Left ventricle myocardium inferior (tissue), 1 donor: ENCODE measurements at regions not wholly inside any gene's neighbourhood (a gene's known extent, or its start where the extent isn't known, plus 50 kb on each side); places are given as distances from the start of the nearest gene placed in this dataset.

Experiments used
- DNase-seq: peaks from one replicate; pipeline ENCODE4 v3.0.0-alpha.2; 2020
- H3K27ac ChIP-seq: fragments of 200-600 bp; replicated peaks from 2 replicates; pipeline ENCODE4 v1.8.0; 2021
- H3K27me3 ChIP-seq: fragments of 200-600 bp; 2 replicates; pipeline ENCODE4 v1.8.0; 2021; ENCODE audit warnings: low read depth
- H3K36me3 ChIP-seq: fragments of 200-600 bp; 2 replicates; pipeline ENCODE4 v1.8.0; 2021
- H3K4me1 ChIP-seq: fragments of 200-600 bp; 2 replicates; pipeline ENCODE4 v1.8.0; 2021
- H3K4me3 ChIP-seq: fragments of 200-600 bp; 2 replicates; pipeline ENCODE4 v1.8.0; 2021; ENCODE audit warnings: mild to moderate bottlenecking, moderate library complexity
- H3K9me3 ChIP-seq: fragments of 200-600 bp; replicated peaks from 2 replicates; pipeline ENCODE4 v1.8.0; 2021
- CTCF ChIP-seq: fragments of 200-600 bp; IDR thresholded peaks from 2 replicates; pipeline ENCODE4 v1.8.0; 2021; ENCODE audit warnings: antibody characterized with exemption, mild to moderate bottlenecking, borderline replicate concordance
- intact Hi-C: fragments of 100-400 bp; cut with micrococcal nuclease; formaldehyde crosslinking; loops from one replicate; pipeline ENCODE4 v1.11.0; 2022
- donor health status: DM: no; HTN: yes; CAD: no; lungs with severe emphysema.

DNA sequence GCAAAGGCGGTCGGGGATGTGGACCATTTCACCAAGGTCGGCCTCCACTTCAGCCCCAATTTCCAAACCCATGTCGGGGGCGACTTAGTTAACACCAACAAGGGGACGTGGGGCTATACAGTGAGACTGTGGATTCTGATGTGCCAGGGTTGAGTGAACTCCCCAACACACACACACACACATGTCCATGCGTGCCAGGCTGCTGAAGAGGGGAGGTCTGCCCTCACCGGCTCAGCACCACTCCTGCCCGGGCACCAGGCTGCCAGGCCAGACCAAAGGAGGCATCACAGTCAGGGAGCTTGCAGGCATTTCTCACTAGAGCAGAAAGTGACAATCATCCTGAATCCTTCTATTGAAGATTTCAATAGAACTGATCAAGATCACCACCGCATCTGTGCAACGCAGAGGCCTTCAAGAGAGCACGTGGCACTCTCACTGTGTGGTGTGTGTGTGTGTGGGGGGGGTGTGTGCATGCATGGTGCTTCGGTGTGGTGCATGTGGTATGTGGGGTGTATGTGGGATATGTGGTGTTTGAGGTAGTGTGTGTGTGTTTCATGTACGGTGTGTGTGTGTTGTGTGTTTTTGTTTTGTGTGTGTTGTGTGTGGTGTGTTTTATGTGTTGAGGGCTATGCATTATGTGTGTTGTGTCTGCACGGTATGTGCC, 403.5 kb upstream of the RNF32 start:
- no peak for TF ChIP-seq CTCF
- Histone ChIP-seq H3K27ac (no peak overlapping the region), H3K4me1 (no peaks in the 10 kb centered on the region), H3K4me3 (no peak overlapping the region), H3K9me3 (peaks cover 4% of the 10 kb centered on the region), H3K36me3 (no peaks in the 10 kb centered on the region), H3K27me3 (no peaks in the 10 kb centered on the region)
- intact Hi-C loops, result no loop called here
- DNase-seq, result no peak

GRCh38 chr7:156236181-156236889, 404.2 kb upstream of the RNF32 start:
- TF ChIP-seq CTCF, result no peak

DNA sequence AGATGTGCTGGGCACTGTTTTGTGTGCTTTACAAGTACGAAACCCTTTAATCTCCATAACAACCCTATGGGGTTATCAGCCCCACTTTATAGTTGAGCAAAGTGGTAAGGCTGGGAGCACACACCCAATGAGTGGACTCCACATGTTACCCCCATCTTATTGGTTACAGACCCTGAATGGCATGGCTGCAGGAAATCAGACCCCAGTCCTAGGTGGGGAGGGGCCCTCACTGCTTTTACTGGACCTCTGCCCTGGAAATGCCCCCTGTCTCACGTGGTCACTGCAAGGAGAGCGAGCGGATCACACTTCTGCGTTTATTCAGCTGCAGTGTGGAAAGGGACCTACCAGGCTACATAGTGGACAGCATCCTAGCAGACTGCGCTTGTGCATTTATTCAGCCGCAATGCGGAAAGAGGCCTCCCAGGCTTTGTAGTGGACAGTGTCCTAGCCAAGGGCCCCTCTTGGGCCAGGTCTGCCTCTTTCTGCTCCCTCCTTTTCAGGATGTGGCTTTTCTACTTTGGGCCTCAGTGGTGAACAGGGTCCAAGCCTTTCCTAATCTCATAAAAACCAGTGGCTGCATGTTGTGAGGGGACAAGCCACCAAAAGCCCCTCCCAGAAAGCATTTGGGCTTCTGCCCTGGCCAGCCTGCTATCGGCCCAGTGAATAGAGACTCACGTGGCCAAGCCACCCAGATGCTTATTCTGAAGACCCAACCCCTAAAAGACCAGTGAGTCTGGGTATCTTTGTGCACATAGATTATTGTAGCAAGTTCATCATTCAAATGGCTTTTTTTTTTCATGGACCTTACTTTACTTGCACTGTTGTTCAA, 405.7 kb upstream of the RNF32 start:
- no peaks in the 10 kb centered on the region for H3K9me3 ChIP-seq
- TF ChIP-seq CTCF, result no peak
- no peaks in the 10 kb centered on the region for H3K27me3 ChIP-seq
- no peak overlapping the region for H3K4me3 ChIP-seq
- H3K36me3 ChIP-seq, result no peaks in the 10 kb centered on the region
- intact Hi-C loops, result no loop called here
- DNase-seq, result no peak
- H3K27ac ChIP-seq, result no peak overlapping the region
- H3K4me1 ChIP-seq, result no peaks in the 10 kb centered on the region

More at GRCh38 chr7:156236181-156236889, 404.2 kb upstream of the RNF32 start:
- intact Hi-C loops, result no loop called here
- no peaks in the 10 kb centered on the region for H3K4me1 ChIP-seq
- no peaks in the 10 kb centered on the region for H3K27me3 ChIP-seq
- H3K9me3 ChIP-seq, result no peaks in the 10 kb centered on the region
- H3K36me3 ChIP-seq, result no peaks in the 10 kb centered on the region
- DNase-seq, result no peak
- no peak overlapping the region for H3K4me3 ChIP-seq
- H3K27ac ChIP-seq, result no peak overlapping the region

DNA sequence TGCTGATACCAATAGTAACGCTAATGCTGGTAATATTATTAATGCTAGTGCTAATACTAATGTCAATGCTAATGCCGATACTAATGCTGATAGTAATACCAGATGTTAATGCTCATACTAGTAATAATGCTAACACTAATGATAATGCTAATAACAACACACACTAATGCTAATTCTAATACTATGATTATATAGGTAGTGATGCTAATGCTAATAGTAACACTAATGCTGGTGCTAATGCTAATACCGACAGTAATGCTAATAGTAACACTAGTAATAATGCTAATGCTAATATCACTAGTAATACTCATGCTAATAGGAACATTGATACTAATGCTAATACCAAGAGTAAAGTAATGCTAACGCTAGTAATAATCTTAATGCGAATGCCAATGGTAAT, 406.4 kb upstream of the RNF32 start:
- intact Hi-C loops, result no loop called here

More for the DNA sequence above, 406.4 kb upstream of the RNF32 start:
- no peak overlapping the region for H3K27ac ChIP-seq
- H3K4me1 ChIP-seq, result no peaks in the 10 kb centered on the region
- TF ChIP-seq CTCF, result no peak
- no peaks in the 10 kb centered on the region for H3K27me3 ChIP-seq
- no peak for DNase-seq
- peaks cover 5% of the 10 kb centered on the region for H3K9me3 ChIP-seq
- H3K36me3 ChIP-seq, result no peaks in the 10 kb centered on the region
- H3K4me3 ChIP-seq, result no peak overlapping the region
